ENCODE measurements at regions not wholly inside any gene's neighbourhood (a gene's known extent, or its start where the extent isn't known, plus 50 kb on each side); places are given as distances from the start of the nearest gene placed in this dataset.
"Not testable (repeated sequence)": the region's sequence is repeated elsewhere in the genome, so short reads cannot be mapped to it uniquely, and the experiment has no call there.

- TF ChIP-seq CTCF, POLR2A (IDR thresholded peaks at IDR 0.05): not testable (repeated sequence)
These were observed 671.8 kb upstream of the IMPG1 start for GRCh38 chr6:76744151-76744720.
